ENCODE measurements at regions not wholly inside any gene's neighbourhood (a gene's known extent, or its start where the extent isn't known, plus 50 kb on each side); places are given as distances from the start of the nearest gene placed in this dataset.
"Not testable (repeated sequence)": the region's sequence is repeated elsewhere in the genome, so short reads cannot be mapped to it uniquely, and the experiment has no call there.

GRCh38 chr21:10346933-10347615 lies 174.3 kb upstream of the TPTE start:
- H2BK120ac ChIP-seq (replicated peaks; ENCODE audit: low read depth, low read length); H3K56ac ChIP-seq (replicated peaks; ENCODE audit: insufficient read length, low read depth, low read length); H3K79me1 ChIP-seq (ENCODE audit: low read depth, low read length); H3K4me3 ChIP-seq (ENCODE audit: extremely low read depth in 1 of 4, insufficient read depth in 2 of 4, low read depth in 3 of 4, low read length in 4 of 4); H2BK20ac ChIP-seq (ENCODE audit: low read length); H3K23ac ChIP-seq (ENCODE audit: insufficient read length); H3K4me1 ChIP-seq (replicated peaks in 1 of 4; ENCODE audit: control insufficient read depth in 3 of 4, insufficient read depth in 4 of 4, low read length in 3 of 4); H3K27ac ChIP-seq (ENCODE audit: low read depth, low read length); H3K23me2 ChIP-seq (ENCODE audit: low read depth, low read length); FAIRE-seq; H3K9ac ChIP-seq (replicated peaks in 1 of 4; ENCODE audit: extremely low read depth in 1 of 4, low read depth in 3 of 4, low read length in 3 of 4); H4K91ac ChIP-seq (replicated peaks; ENCODE audit: insufficient read length, low read length); H3K4me2 ChIP-seq (ENCODE audit: insufficient read depth in 1 of 2, low read depth in 2 of 2, low read length in 2 of 2); H2BK12ac ChIP-seq (ENCODE audit: low read depth, low read length); H3K36me3 ChIP-seq (ENCODE audit: control insufficient read depth in 2 of 4, insufficient read depth in 4 of 4, low read length in 3 of 4); H2AFZ ChIP-seq (ENCODE audit: low read length); CTCF ChIA-PET (ENCODE audit: partially characterized antibody); H2BK15ac ChIP-seq (ENCODE audit: low read length); POLR2A ChIA-PET (ENCODE audit: partially characterized antibody); H3K18ac ChIP-seq (ENCODE audit: extremely low read depth, low read length); H4K20me1 ChIP-seq (replicated peaks in 1 of 2; ENCODE audit: control insufficient read depth in 1 of 2, insufficient read depth in 2 of 2, low read length in 2 of 2); H3K4ac ChIP-seq (replicated peaks; ENCODE audit: insufficient read length, low read depth, low read length); H4K8ac ChIP-seq (ENCODE audit: extremely low read depth, insufficient read depth, low read length); H2AK5ac ChIP-seq (ENCODE audit: low read depth, low read length); H3K14ac ChIP-seq (ENCODE audit: insufficient read length); H2BK5ac ChIP-seq (ENCODE audit: low read depth, low read length); H3K79me2 ChIP-seq (ENCODE audit: control insufficient read depth in 1 of 2, insufficient read depth in 2 of 2, low read length in 2 of 2); H4K5ac ChIP-seq (ENCODE audit: insufficient read length, low read depth, low read length); H3K27me3 ChIP-seq (replicated peaks in 1 of 4; ENCODE audit: control insufficient read depth in 3 of 4, extremely low read depth in 1 of 4, insufficient read depth in 3 of 4, low read length in 3 of 4); DNase-seq (ENCODE audit: low read depth in 1 of 2, low spot score in 2 of 2): not testable (repeated sequence)
- H3K9me3 ChIP-seq (ENCODE audit: insufficient read depth in 2 of 2, low read depth in 1 of 2, low read length in 1 of 2) = peaks cover 45 to 68% of the 10 kb centered on the region in 2 experiments
- WGBS, 2 experiments (ENCODE audit: extremely low coverage in 1 of 2, insufficient coverage in 1 of 2, insufficient read length in 1 of 2, insufficient replicate concordance in 2 of 2, low coverage in 1 of 2, low lambda C conversion rate in 2 of 2, missing lambda C conversion rate in 1 of 2) = 82% methylated on average over 3 of the region's 3 CpGs; no CpG with 5 or more reads in 1 of the 2 experiments

- H3K4me2 ChIP-seq (ENCODE audit: insufficient read depth in 1 of 2, low read depth in 2 of 2, low read length in 2 of 2); H3K9ac ChIP-seq (replicated peaks in 1 of 4; ENCODE audit: extremely low read depth in 1 of 4, low read depth in 3 of 4, low read length in 3 of 4); H4K5ac ChIP-seq (ENCODE audit: insufficient read length, low read depth, low read length); H2BK15ac ChIP-seq (ENCODE audit: low read length); H3K4me1 ChIP-seq (replicated peaks in 1 of 4; ENCODE audit: control insufficient read depth in 3 of 4, insufficient read depth in 4 of 4, low read length in 3 of 4); H2BK5ac ChIP-seq (ENCODE audit: low read depth, low read length); H3K23ac ChIP-seq (ENCODE audit: insufficient read length); H4K8ac ChIP-seq (ENCODE audit: extremely low read depth, insufficient read depth, low read length); H3K4ac ChIP-seq (replicated peaks; ENCODE audit: insufficient read length, low read depth, low read length); FAIRE-seq; H3K79me1 ChIP-seq (ENCODE audit: low read depth, low read length); H2AK5ac ChIP-seq (ENCODE audit: low read depth, low read length); H2AFZ ChIP-seq (ENCODE audit: low read length); H3K36me3 ChIP-seq (ENCODE audit: control insufficient read depth in 2 of 4, insufficient read depth in 4 of 4, low read length in 3 of 4); DNase-seq (ENCODE audit: low read depth in 1 of 2, low spot score in 2 of 2); H3K23me2 ChIP-seq (ENCODE audit: low read depth, low read length); H3K18ac ChIP-seq (ENCODE audit: extremely low read depth, low read length); H3K14ac ChIP-seq (ENCODE audit: insufficient read length); H4K91ac ChIP-seq (replicated peaks; ENCODE audit: insufficient read length, low read length); H4K20me1 ChIP-seq (replicated peaks in 1 of 2; ENCODE audit: control insufficient read depth in 1 of 2, insufficient read depth in 2 of 2, low read length in 2 of 2); H2BK20ac ChIP-seq (ENCODE audit: low read length); H3K79me2 ChIP-seq (ENCODE audit: control insufficient read depth in 1 of 2, insufficient read depth in 2 of 2, low read length in 2 of 2); H3K27me3 ChIP-seq (replicated peaks in 1 of 4; ENCODE audit: control insufficient read depth in 3 of 4, extremely low read depth in 1 of 4, insufficient read depth in 3 of 4, low read length in 3 of 4); H3K4me3 ChIP-seq (ENCODE audit: extremely low read depth in 1 of 4, insufficient read depth in 2 of 4, low read depth in 3 of 4, low read length in 4 of 4); H2BK12ac ChIP-seq (ENCODE audit: low read depth, low read length); H3K27ac ChIP-seq (ENCODE audit: low read depth, low read length); CTCF ChIA-PET (ENCODE audit: partially characterized antibody); POLR2A ChIA-PET (ENCODE audit: partially characterized antibody); H3K56ac ChIP-seq (replicated peaks; ENCODE audit: insufficient read length, low read depth, low read length); H2BK120ac ChIP-seq (replicated peaks; ENCODE audit: low read depth, low read length): not testable (repeated sequence)
- H3K9me3 ChIP-seq (ENCODE audit: insufficient read depth in 2 of 2, low read depth in 1 of 2, low read length in 1 of 2) = peaks cover 45 to 69% of the 10 kb centered on the region in 2 experiments
- WGBS, 2 experiments (ENCODE audit: extremely low coverage in 1 of 2, insufficient coverage in 1 of 2, insufficient read length in 1 of 2, insufficient replicate concordance in 2 of 2, low coverage in 1 of 2, low lambda C conversion rate in 2 of 2, missing lambda C conversion rate in 1 of 2) = 77% methylated on average over 7 of the region's 7 CpGs; no CpG with 5 or more reads in 1 of the 2 experiments
These were observed 173.7 kb upstream of the TPTE start for GRCh38 chr21:10347675-10348074.

All from H1 (cell line).